Activated CD8-positive, alpha-beta memory T cell treated with anti-CD3 and anti-CD28 coated beads for 36 hours (primary cell): ENCODE measurements at regions not wholly inside any gene's neighbourhood (a gene's known extent, or its start where the extent isn't known, plus 50 kb on each side); places are given as distances from the start of the nearest gene placed in this dataset.
"Not testable (repeated sequence)": the region's sequence is repeated elsewhere in the genome, so short reads cannot be mapped to it uniquely, and the experiment has no call there.

ENCODE experiments used
- CTCF ChIA-PET: fragments of 350-600 bp; sonication (Branson Sonifier 250); formaldehyde crosslinking; loops from one replicate; lab custom pipeline; 2021; ENCODE audit warnings: antibody characterized with exemption; lab: Charles Lee
- POLR2A ChIA-PET: fragments of 350-600 bp; sonication (Branson Sonifier 250); formaldehyde crosslinking; loops from one replicate; lab custom pipeline; 2021; ENCODE audit warnings: antibody characterized with exemption; lab: Charles Lee

- ChIA-PET CTCF (no interaction called here), POLR2A (no interaction called here)
Measured at GRCh38 chr10:61211468-61211867, 241.7 kb downstream of the TMEM26 start.

- CTCF ChIA-PET: no interaction called here
- POLR2A ChIA-PET: no interaction called here
Measured at GRCh38 chr10:61197057-61197456, 253.1 kb upstream of the RHOBTB1 start.

- POLR2A ChIA-PET: no interaction called here
- CTCF ChIA-PET: no interaction called here
Measured at GRCh38 chr10:61195211-61195610, 251.2 kb upstream of the RHOBTB1 start.

DNA sequence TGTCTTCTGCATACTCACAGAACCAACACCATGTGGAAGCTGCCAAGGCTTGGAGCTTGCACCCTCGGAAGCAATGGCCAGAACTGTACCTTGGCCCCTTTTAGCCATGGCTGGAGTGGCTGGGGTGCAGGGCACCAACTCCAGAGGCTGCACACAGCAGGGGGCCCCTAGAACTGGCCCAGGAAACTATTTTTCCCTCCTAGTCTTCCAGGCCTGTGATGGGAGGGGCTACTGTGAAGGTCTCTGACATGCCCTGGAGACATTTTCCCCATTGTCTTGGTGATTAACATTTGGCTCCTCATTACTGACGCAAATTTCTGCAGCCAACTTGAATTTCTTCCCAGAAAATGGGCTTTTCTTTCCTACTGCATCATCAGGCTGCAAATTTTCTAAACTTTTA lies 248.6 kb upstream of the RHOBTB1 start:
- CTCF ChIA-PET, POLR2A ChIA-PET: not testable (repeated sequence)

GRCh38 chr10:61192042-61192441 lies 248.1 kb upstream of the RHOBTB1 start:
- ChIA-PET CTCF (no interaction called here), POLR2A (no interaction called here)

GRCh38 chr10:61189912-61190311 lies 245.9 kb upstream of the RHOBTB1 start:
- POLR2A ChIA-PET: no interaction called here
- CTCF ChIA-PET: interaction anchor here (0.7 kb wide), 2 partner anchors 238 to 992 kb away, joined by 3 to 5 read pairs; no protein-coding TSS in a partner anchor

- POLR2A ChIA-PET: no interaction called here
- CTCF ChIA-PET: no interaction called here
Measured at GRCh38 chr10:61188691-61189090, 244.7 kb upstream of the RHOBTB1 start.

GRCh38 chr10:61188101-61188500 lies 244.1 kb upstream of the RHOBTB1 start:
- POLR2A ChIA-PET: no interaction called here
- CTCF ChIA-PET: no interaction called here

- CTCF ChIA-PET: no interaction called here
Measured at GRCh38 chr10:61187601-61188000, 243.6 kb upstream of the RHOBTB1 start.

GRCh38 chr10:61186408-61186807 lies 242.4 kb upstream of the RHOBTB1 start:
- POLR2A ChIA-PET: no interaction called here
- CTCF ChIA-PET: no interaction called here

More at GRCh38 chr10:61187601-61188000, 243.6 kb upstream of the RHOBTB1 start:
- POLR2A ChIA-PET: no interaction called here

- POLR2A ChIA-PET: no interaction called here
- CTCF ChIA-PET: no interaction called here
Measured at GRCh38 chr10:61184429-61184828, 240.4 kb upstream of the RHOBTB1 start.

DNA sequence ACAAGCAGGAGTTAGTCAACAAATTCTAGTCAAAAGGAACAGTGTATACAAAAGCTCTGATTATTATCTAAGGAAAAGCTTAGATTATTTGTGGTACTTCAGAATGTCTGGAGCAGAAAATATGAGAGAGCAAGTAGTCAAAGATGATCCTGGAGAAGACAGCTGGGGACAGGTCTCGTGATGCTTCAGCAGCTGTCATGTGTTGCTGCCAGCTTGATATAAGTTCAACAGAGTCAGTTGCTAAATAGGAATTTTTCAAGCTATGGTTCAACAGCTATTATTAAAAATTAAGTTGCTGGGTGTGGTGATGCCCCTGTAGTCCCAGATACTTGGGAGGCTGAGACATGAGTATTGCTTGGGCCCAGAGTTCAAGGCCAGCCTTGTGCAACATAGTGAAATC lies 240.0 kb upstream of the RHOBTB1 start:
- CTCF ChIA-PET: no interaction called here
- POLR2A ChIA-PET: no interaction called here

- CTCF ChIA-PET: no interaction called here
- POLR2A ChIA-PET: no interaction called here
Measured at GRCh38 chr10:61181832-61182231, 237.8 kb upstream of the RHOBTB1 start.

DNA sequence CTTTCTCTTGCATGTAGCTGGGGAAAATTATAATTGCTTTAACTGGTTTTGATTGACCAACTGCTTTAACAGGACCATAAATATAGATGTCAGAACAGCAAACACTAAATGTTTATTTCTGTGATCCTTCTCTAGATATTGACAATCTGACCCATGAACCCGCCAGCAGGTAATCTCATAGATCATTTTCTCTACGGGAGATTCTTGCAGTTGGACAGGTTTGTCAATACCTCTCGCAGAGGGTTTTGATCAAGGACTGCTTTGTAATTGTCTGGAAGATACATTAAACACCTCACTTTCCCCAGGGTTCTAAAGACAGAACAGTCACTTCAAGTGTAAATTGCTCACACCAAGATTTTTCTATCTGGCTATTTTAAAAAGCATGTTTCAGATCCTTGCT lies 235.8 kb upstream of the RHOBTB1 start:
- CTCF ChIA-PET: no interaction called here
- POLR2A ChIA-PET: no interaction called here

DNA sequence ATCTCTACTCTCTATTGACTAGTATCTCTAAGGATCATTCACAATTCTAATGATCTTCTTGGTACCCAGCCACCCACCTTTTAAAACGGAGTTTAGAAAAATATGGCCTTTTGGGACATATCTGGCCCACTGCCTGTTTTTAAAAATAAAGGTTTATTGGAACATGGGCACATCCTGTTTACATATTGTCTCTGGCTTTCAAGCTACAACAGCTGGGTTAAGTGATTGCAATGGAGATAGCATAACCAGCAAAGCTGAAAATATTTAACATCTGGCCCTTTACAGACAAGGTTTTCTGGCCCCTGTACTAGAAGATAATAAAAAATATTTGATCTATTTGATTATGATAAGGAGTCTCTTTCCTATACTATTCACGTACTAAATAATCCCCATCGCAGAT lies 232.4 kb upstream of the RHOBTB1 start:
- CTCF ChIA-PET: no interaction called here

GRCh38 chr10:61175316-61175715 lies 231.3 kb upstream of the RHOBTB1 start:
- ChIA-PET CTCF (no interaction called here), POLR2A (no interaction called here)

More for the DNA sequence above, 232.4 kb upstream of the RHOBTB1 start:
- POLR2A ChIA-PET: no interaction called here

GRCh38 chr10:61173450-61173849 lies 229.5 kb upstream of the RHOBTB1 start:
- CTCF ChIA-PET: no interaction called here

DNA sequence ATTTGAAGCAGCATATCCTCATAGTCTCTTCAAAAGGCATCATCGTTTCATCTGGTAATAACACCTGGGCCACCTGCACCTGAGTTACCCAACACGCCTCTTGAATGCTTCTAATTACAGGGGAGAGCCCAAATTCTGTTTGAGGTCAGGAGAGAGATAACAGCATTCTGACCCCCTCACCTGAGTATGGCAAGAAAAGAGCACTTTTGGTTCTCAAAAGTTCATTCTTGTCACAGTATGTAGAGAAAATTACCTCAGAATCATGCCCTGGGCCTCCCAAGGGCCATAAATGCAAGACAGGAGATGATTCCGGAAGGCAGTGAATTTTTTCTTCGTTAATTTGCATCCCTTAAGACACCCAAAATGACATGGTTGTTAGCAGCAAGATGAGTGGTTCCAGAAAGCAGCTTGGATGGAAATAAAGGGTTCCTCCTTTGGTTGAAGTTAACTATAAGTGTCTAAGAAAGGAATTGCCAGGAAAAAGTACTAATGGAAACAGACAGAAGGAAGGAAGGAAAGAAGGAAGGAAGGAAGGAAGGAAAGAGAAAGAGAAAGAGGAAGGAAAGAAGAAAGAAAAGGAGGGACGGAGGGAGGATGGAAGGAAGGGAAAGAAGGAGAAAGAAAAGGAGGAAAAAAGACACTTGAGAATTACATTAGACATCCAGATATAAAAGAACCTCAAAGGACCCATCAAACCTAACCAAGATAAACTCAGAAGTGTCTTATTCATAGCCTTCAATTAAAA lies 228.4 kb upstream of the RHOBTB1 start:
- ChIA-PET POLR2A (no interaction called here), CTCF (no interaction called here)

More at GRCh38 chr10:61173450-61173849, 229.5 kb upstream of the RHOBTB1 start:
- POLR2A ChIA-PET: no interaction called here

- ChIA-PET CTCF (no interaction called here), POLR2A (no interaction called here)
Measured at GRCh38 chr10:61170594-61170993, 226.6 kb upstream of the RHOBTB1 start.

DNA sequence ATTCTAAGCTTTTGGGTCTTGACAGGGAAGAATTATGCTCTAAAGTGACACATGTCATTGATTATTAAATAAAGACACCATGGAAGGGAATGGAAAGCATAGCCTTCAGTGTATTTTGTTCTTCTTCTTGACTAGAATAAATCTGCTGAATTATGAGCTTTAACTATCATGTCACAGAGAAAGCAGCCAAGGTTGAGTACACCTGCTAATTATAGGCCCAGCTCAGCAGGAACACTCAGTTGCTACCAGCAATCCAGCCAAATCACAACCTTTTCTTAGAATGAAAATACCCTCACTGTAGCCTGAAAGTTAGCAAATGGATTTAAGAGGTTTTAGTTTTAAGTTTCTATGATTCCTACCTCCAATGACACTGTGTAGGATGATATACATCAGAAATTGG lies 225.3 kb upstream of the RHOBTB1 start:
- POLR2A ChIA-PET: no interaction called here
- CTCF ChIA-PET: no interaction called here

- ChIA-PET POLR2A (no interaction called here), CTCF (no interaction called here)
Measured at GRCh38 chr10:61166489-61166888, 222.5 kb upstream of the RHOBTB1 start.

- POLR2A ChIA-PET: no interaction called here
- CTCF ChIA-PET: no interaction called here
Measured at GRCh38 chr10:61166065-61166464, 222.1 kb upstream of the RHOBTB1 start.
